AG04450 (cell line): ENCODE measurements at regions not wholly inside any gene's neighbourhood (a gene's known extent, or its start where the extent isn't known, plus 50 kb on each side); places are given as distances from the start of the nearest gene placed in this dataset.

Experiments used
- CTCF ChIA-PET: fragments of 300-600, 350-600 bp; formaldehyde crosslinking; extraction: SDS; loops from one replicate; lab custom pipeline; 2022; ENCODE audit warnings: antibody characterized with exemption, inconsistent platforms; lab: Charles Lee
- POLR2A ChIA-PET: fragments of 350-600 bp; formaldehyde crosslinking; extraction: SDS; loops from one replicate; lab custom pipeline; 2021; ENCODE audit warnings: antibody characterized with exemption, inconsistent platforms; lab: Yijun Ruan, JAX
- DNase-seq: peaks from one replicate; pipeline ENCODE4 v3.0.0-alpha.2; 2011; ENCODE audit warnings: low read depth, low spot score
- H3K27ac ChIP-seq: one replicate; pipeline ENCODE4 v1.5.1; 2012; ENCODE audit warnings: low read depth, low read length, control low read depth
- H3K27me3 ChIP-seq: one replicate; pipeline ENCODE4 v1.6.0; 2012; ENCODE audit warnings: low read length; ENCODE audit not compliant: control insufficient read depth, insufficient read depth
- H3K4me3 ChIP-seq: 2 replicates; pipeline ENCODE4 v1.5.1; 2011; ENCODE audit warnings: mild to moderate bottlenecking, low read depth, low read length, control low read depth
- H3K9me3 ChIP-seq: 2 replicates; pipeline ENCODE4 v1.5.1; 2012; ENCODE audit warnings: low read length; ENCODE audit not compliant: control insufficient read depth, insufficient read depth
- TF ChIP-seq, protein P1 (sequence below): IDR thresholded peaks from 2 replicates; pipeline ENCODE4 v1.5.1; 2011; ENCODE audit warnings: low read depth, low read length, control low read depth, inconsistent platforms

DNA sequence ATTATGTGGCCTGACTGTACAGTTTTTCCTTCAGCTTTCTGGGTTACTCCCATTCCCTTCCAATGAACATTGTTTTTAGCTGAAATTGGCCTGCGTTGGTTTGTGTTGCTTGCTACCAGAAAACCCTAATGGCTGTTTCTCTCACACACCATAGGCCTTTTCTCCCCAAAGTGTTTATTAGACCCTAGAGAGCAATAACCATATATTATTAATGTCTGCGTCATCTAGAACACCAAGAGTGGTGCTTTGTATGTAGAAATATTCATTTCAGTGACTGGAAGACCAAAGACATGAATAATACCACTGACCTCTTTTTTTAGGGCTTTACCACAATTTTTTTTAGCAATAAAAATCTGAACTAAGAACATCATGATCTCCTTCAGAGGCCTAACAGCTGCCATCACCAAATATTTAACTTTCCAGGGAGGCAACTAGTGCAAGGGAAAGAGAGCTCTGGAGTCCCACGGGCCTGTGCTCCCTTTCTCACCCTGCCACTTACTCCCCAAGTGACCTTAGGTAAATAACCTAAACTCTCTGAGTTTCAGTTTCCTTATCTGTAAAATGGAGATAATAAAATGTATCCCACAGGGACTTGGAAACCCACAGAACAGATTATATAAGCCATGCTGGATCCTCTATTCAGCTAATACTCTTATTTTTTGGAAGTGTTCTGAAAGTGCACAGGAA, 201.9 kb upstream of the ISL1 start:
- DNase-seq, result no peak
- CTCF ChIA-PET, result no interaction called here
- POLR2A ChIA-PET, result no interaction called here
- TF ChIP-seq, protein P1, sequence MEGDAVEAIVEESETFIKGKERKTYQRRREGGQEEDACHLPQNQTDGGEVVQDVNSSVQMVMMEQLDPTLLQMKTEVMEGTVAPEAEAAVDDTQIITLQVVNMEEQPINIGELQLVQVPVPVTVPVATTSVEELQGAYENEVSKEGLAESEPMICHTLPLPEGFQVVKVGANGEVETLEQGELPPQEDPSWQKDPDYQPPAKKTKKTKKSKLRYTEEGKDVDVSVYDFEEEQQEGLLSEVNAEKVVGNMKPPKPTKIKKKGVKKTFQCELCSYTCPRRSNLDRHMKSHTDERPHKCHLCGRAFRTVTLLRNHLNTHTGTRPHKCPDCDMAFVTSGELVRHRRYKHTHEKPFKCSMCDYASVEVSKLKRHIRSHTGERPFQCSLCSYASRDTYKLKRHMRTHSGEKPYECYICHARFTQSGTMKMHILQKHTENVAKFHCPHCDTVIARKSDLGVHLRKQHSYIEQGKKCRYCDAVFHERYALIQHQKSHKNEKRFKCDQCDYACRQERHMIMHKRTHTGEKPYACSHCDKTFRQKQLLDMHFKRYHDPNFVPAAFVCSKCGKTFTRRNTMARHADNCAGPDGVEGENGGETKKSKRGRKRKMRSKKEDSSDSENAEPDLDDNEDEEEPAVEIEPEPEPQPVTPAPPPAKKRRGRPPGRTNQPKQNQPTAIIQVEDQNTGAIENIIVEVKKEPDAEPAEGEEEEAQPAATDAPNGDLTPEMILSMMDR, result no peak
- Histone ChIP-seq H3K4me3 (no peak overlapping the region), H3K27me3 (no peaks in the 10 kb centered on the region), H3K9me3 (peaks cover 9% of the 10 kb centered on the region), H3K27ac (no peak overlapping the region)

DNA sequence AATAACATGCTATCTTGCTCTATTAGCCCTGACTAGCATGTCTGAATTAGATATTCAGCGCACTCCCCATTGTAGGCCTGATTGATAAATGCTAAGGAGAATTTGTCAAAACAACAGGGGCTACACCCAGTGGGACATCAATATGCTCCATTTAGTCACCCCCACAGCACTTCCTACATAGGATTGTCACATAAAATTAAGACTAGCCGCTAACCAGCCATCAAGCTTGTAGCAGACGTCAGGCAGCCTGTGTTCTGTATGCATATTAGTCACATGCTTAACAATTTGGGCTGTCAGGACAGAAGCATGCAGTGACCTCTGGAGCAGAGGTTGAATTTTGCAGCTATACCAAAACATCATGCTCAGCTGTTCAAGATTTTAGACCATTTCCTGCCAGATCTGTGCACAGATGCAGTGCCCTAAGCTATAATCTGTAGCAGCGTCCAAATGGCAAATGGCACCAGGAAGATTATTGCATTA, 197.4 kb upstream of the ISL1 start:
- no peak overlapping the region for H3K4me3 ChIP-seq
- H3K27me3 ChIP-seq, result no peaks in the 10 kb centered on the region
- peaks cover 6% of the 10 kb centered on the region for H3K9me3 ChIP-seq
- no peak overlapping the region for H3K27ac ChIP-seq
- DNase-seq, result no peak
- ChIA-PET POLR2A (no interaction called here), CTCF (no interaction called here)
- TF ChIP-seq, protein P1, result no peak

DNA sequence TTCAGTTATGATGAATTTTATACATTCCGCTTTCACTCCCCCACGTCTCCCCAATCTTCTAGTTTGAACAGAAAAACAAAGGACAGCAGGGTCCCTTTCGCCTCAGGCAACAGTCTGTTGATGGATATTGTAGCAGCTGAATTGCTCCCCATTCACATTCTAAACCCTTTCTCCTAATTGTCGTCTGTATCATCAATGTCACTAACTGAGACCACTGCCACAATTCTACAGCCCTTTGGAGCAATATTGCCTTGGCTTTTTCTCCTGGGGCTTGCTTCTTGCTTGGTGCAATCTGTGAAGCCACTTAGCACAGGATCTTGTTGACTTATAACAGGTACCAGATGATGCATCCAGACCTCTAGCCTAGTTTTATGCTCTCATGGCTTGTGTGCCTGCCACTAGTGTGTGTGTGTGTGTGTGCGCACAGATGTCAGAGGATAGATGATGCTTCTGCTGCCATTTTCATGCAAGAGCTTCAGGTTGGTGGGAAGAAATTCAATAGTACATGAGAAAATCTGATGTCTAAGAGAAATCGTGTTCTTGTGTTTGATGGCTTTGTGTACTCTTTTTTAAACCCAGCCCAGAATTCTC, 195.2 kb upstream of the ISL1 start:
- CTCF ChIA-PET, result no interaction called here
- no peak for DNase-seq
- H3K27ac ChIP-seq, result no peak overlapping the region
- TF ChIP-seq, protein P1, result no peak
- no peaks in the 10 kb centered on the region for H3K27me3 ChIP-seq
- H3K4me3 ChIP-seq, result no peak overlapping the region
- POLR2A ChIA-PET, result no interaction called here
- peaks cover 4% of the 10 kb centered on the region for H3K9me3 ChIP-seq

DNA sequence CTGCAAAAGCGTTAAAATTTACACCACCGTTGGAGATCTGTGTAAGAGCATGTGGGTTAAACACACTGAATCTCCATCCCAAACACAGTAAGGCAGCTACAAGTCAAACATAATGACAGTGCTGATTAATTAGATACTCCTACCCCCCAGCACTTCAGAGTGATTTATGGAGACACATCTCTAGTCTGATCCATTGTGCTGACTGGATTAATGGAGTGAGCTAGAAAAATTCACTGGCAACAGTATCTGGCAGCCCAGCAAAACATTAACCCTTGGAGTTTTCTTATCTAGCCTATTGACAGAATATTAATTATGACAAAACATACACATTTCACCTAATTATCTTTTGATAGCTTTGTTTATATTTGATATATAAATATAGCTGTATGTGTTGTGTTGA, 188.6 kb upstream of the ISL1 start:
- POLR2A ChIA-PET, result no interaction called here
- CTCF ChIA-PET, result no interaction called here

DNA sequence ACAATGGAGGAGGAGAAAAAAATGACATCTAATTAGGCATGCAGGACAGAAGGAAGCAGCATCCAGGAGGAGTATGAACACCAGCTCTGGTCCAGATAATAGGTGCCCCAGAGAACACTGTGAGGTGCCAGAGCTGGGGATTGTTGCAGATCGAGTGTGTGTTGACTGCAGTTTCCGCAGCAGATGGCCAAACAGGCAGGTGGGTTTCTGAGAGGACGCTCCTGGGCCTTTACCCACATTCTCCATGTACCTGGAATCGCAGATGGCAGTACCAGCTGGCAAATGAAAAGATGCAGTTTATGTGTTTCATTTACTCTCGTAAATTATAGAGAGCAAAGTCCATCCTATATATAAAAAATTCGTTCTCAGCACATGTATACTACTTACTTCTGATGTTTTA, 182.2 kb upstream of the ISL1 start:
- no peak overlapping the region for H3K27ac ChIP-seq
- ChIA-PET POLR2A (no interaction called here), CTCF (no interaction called here)
- DNase-seq, result no peak
- H3K4me3 ChIP-seq, result no peak overlapping the region
- 0 out of 2 replicates have a peak, but pooled peaks cover 2% of the 10 kb centered on the region for H3K9me3 ChIP-seq
- TF ChIP-seq, protein P1, result no peak
- no peaks in the 10 kb centered on the region for H3K27me3 ChIP-seq

More for the DNA sequence above, 188.6 kb upstream of the ISL1 start:
- TF ChIP-seq, protein P1, result no peak
- H3K27me3 ChIP-seq, result no peaks in the 10 kb centered on the region
- H3K27ac ChIP-seq, result no peak overlapping the region
- no peak overlapping the region for H3K4me3 ChIP-seq
- DNase-seq, result no peak
- no peaks in the 10 kb centered on the region for H3K9me3 ChIP-seq
